Activated CD4-positive, CD25-positive, alpha-beta regulatory T cell treated with anti-CD3 and anti-CD28 coated beads, Interleukin-2, amount 50 U/mL, for 16 hours (primary cell): ENCODE measurements at regions not wholly inside any gene's neighbourhood (a gene's known extent, or its start where the extent isn't known, plus 50 kb on each side); places are given as distances from the start of the nearest gene placed in this dataset.

Experiments used
- DNase-seq: peaks from one replicate; pipeline ENCODE4 v3.0.0-alpha.2; 2020; ENCODE audit warnings: low read depth, low spot score

- DNase-seq, result no peak
Observed at GRCh38 chr15:77796046-77796729, 163.5 kb upstream of the LINGO1 start.

- DNase-seq, result no peak
Observed at GRCh38 chr15:77795446-77795845, 162.7 kb upstream of the LINGO1 start.

GRCh38 chr15:77791941-77792340 lies 159.2 kb upstream of the LINGO1 start:
- no peak for DNase-seq

GRCh38 chr15:77790481-77790880 lies 157.8 kb upstream of the LINGO1 start:
- no peak for DNase-seq

- no peak for DNase-seq
Observed at GRCh38 chr15:77786956-77787355, 154.2 kb upstream of the LINGO1 start.

- DNase-seq, result no peak
Observed at GRCh38 chr15:77786181-77786890, 153.6 kb upstream of the LINGO1 start.

GRCh38 chr15:77784361-77785292 lies 151.9 kb upstream of the LINGO1 start:
- no peak for DNase-seq

- no peak for DNase-seq
Observed at GRCh38 chr15:77783636-77784035, 150.9 kb upstream of the LINGO1 start.

GRCh38 chr15:77782691-77783090 lies 150.0 kb upstream of the LINGO1 start:
- no peak for DNase-seq

- DNase-seq, result no peak
Observed at GRCh38 chr15:77781946-77782240, 149.2 kb upstream of the LINGO1 start.

GRCh38 chr15:77781151-77781945 lies 148.6 kb upstream of the LINGO1 start:
- no peak for DNase-seq

GRCh38 chr15:77778802-77779201 lies 146.1 kb upstream of the LINGO1 start:
- DNase-seq, result no peak

- DNase-seq, result no peak
Observed at GRCh38 chr15:77775837-77776236, 143.1 kb upstream of the LINGO1 start.

- DNase-seq, result no peak
Observed at GRCh38 chr15:77775373-77775772, 142.7 kb upstream of the LINGO1 start.

GRCh38 chr15:77774350-77774749 lies 141.6 kb upstream of the LINGO1 start:
- DNase-seq, result no peak

GRCh38 chr15:77773903-77774302 lies 141.2 kb upstream of the LINGO1 start:
- DNase-seq, result no peak

GRCh38 chr15:77772641-77773402 lies 140.1 kb upstream of the LINGO1 start:
- no peak for DNase-seq

- DNase-seq, result no peak
Observed at GRCh38 chr15:77771616-77772015, 138.9 kb upstream of the LINGO1 start.

- no peak for DNase-seq
Observed at GRCh38 chr15:77769700-77770099, 137.0 kb upstream of the LINGO1 start.

- DNase-seq, result no peak
Observed at GRCh38 chr15:77768521-77769078, 135.9 kb upstream of the LINGO1 start.

- no peak for DNase-seq
Observed at GRCh38 chr15:77768107-77768506, 135.4 kb upstream of the LINGO1 start.
